Kidney (tissue), 13 donors: ENCODE measurements at regions not wholly inside any gene's neighbourhood (a gene's known extent, or its start where the extent isn't known, plus 50 kb on each side); places are given as distances from the start of the nearest gene placed in this dataset.

Experiments
- DNase-seq, 5 donors: peaks; one replicate each; pipeline ENCODE4 v3.0.0-alpha.2; 2013 to 2020
- FAIRE-seq: peaks from 2 replicates; lab custom pipeline; 2012; peaks lifted over from hg19 to GRCh38; lab: Jason Lieb, UNC
- H3K27ac ChIP-seq, 2 donors: one replicate each; pipeline ENCODE4 v1.7.0; 2013; ENCODE audit warnings: low read depth in 2 of 2, low read length in 2 of 2, inconsistent platforms in 1 of 2
- H3K27me3 ChIP-seq: one replicate; pipeline ENCODE4 v1.7.1; 2013; ENCODE audit warnings: low read length, inconsistent platforms; ENCODE audit not compliant: control insufficient read depth, insufficient read depth
- H3K36me3 ChIP-seq, 3 donors: one replicate each; pipeline versions ENCODE4 v1.7.0 to v1.7.1; 2013; ENCODE audit warnings: low read length in 3 of 3, control low read depth in 1 of 3, inconsistent platforms in 1 of 3; ENCODE audit not compliant: insufficient read depth in 3 of 3, control insufficient read depth in 2 of 3
- H3K4me1 ChIP-seq, 3 donors: one replicate each; pipeline versions ENCODE4 v1.7.0 to v1.7.1; 2013; ENCODE audit warnings: low read length in 3 of 3, inconsistent platforms in 1 of 3, low read depth in 1 of 3; ENCODE audit not compliant: control insufficient read depth in 2 of 3, insufficient read depth in 2 of 3
- H3K4me3 ChIP-seq, 3 donors: one replicate each; pipeline versions ENCODE4 v1.7.0 to v1.8.1; 2013; ENCODE audit warnings: low read length in 3 of 3, control low read depth in 1 of 3, inconsistent platforms in 1 of 3
- H3K9ac ChIP-seq, 3 donors: one replicate each; pipeline versions ENCODE4 v1.7.0 to v1.7.1; 2013; ENCODE audit warnings: low read length in 3 of 3, control low read depth in 1 of 3, inconsistent platforms in 1 of 3
- H3K9me3 ChIP-seq, 3 donors: one replicate each; pipeline versions ENCODE4 v1.7.0 to v1.7.1; 2013; ENCODE audit warnings: low read length in 3 of 3, control low read depth in 1 of 3, inconsistent platforms in 1 of 3; ENCODE audit not compliant: control insufficient read depth in 2 of 3, insufficient read depth in 1 of 3
- intact Hi-C: fragments of 100-400 bp; cut with DNase I; formaldehyde crosslinking; loops from one replicate; pipeline ENCODE4 v1.11.1; 2022
- TF ChIP-seq, protein P1 (sequence below): IDR thresholded peaks from 3 replicates; pipeline ENCODE4 v1.5.1; 2012; ENCODE audit warnings: mild to moderate bottlenecking, moderate library complexity, borderline replicate concordance; ENCODE audit not compliant: insufficient read depth; ENCODE audit errors: extremely low read depth
- donor health status: control.
- donor health status: control.
- donor health status: control.
- donor health status: control.
- donor health status: control.
- donor health status: DM: yes; HTN: yes; CAD: no.
- donor health status: Normal renal cell carcinoma (clear cell type).

GRCh38 chr14:38063711-38064320 lies 143.9 kb upstream of the SSTR1 start:
- FAIRE-seq (no peak), DNase-seq (no peak)
- Histone ChIP-seq H3K36me3 (no peaks in the 10 kb centered on the region), H3K27me3 (no peaks in the 10 kb centered on the region), H3K9me3 (peaks cover 0 to 8% (median 0%) of the 10 kb centered on the region in 3 donors), H3K4me3 (no peak overlapping the region), H3K27ac (no peak overlapping the region), H3K9ac (no peak overlapping the region), H3K4me1 (no peaks in the 10 kb centered on the region)
- intact Hi-C loops: no loop called here
- TF ChIP-seq, protein P1, sequence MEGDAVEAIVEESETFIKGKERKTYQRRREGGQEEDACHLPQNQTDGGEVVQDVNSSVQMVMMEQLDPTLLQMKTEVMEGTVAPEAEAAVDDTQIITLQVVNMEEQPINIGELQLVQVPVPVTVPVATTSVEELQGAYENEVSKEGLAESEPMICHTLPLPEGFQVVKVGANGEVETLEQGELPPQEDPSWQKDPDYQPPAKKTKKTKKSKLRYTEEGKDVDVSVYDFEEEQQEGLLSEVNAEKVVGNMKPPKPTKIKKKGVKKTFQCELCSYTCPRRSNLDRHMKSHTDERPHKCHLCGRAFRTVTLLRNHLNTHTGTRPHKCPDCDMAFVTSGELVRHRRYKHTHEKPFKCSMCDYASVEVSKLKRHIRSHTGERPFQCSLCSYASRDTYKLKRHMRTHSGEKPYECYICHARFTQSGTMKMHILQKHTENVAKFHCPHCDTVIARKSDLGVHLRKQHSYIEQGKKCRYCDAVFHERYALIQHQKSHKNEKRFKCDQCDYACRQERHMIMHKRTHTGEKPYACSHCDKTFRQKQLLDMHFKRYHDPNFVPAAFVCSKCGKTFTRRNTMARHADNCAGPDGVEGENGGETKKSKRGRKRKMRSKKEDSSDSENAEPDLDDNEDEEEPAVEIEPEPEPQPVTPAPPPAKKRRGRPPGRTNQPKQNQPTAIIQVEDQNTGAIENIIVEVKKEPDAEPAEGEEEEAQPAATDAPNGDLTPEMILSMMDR: no peak

DNA sequence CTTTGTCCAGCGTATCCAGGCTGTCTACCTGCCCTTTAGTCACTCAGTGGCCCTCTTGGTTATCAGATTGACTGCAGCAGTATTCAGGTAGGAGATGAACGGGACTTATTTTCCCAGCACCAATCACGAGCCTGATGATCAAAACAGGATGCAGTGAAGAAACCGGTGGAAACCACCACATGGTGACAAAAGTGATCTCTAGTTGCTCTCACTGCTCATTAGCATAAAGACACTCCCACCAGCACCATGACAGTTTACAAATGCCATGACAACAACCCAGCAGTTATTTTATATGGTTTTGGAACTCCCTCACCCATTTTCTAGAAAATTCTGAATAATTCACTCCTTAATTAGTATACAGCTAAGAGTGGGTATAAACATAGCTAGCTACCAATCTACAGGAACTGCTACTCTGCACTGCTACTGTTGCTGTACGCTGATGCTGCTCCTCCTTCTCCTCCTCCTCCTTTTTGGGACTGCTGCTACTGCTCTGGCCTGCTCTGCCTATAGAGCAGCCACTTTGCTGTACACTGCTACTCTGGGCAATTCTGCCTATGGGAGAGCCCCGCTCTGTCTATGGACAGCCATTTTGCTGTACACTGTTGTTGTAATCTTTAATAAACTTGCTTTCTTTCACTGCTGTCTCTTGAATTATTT lies 142.5 kb upstream of the SSTR1 start:
- no peaks in the 10 kb centered on the region for H3K4me1 ChIP-seq
- DNase-seq: no peak

DNA sequence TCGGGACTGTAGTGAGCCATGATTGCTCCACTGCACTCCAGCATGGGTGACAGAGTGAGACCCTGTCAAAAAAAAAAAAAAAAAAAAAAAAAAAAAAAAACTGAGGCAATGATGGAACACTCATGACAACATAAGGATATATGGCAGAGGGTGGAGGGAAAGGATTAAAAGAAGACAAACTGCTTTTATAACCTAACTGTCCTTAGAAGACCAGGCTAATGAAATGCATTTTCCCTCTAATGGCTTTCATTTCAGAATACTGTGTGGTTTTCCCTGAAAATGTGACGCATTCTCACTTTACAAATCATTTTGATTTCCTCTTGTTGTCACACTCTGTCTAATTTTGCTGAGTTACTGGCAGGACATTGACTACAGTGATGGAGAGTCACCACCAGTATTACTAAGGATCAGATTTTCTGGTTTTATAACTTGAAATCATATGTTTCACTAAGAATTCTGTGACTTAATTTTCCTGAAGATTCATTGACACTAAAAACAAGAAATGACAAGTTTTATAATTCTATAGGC lies 137.6 kb upstream of the SSTR1 start:
- Histone ChIP-seq H3K36me3 (no peaks in the 10 kb centered on the region), H3K27me3 (no peaks in the 10 kb centered on the region), H3K9me3 (no peaks in the 10 kb centered on the region), H3K9ac (no peak overlapping the region), H3K27ac (no peak overlapping the region), H3K4me3 (no peak overlapping the region), H3K4me1 (no peaks in the 10 kb centered on the region)
- intact Hi-C loops: no loop called here
- no peak for DNase-seq
- TF ChIP-seq, protein P1: no peak
- no peak for FAIRE-seq

More for the DNA sequence above, 142.5 kb upstream of the SSTR1 start:
- TF ChIP-seq, protein P1: no peak
- H3K36me3 ChIP-seq: no peaks in the 10 kb centered on the region
- no peaks in the 10 kb centered on the region for H3K27me3 ChIP-seq
- peaks cover 0 to 8% (median 0%) of the 10 kb centered on the region in 3 donors for H3K9me3 ChIP-seq
- FAIRE-seq: no peak
- H3K27ac ChIP-seq: no peak overlapping the region
- intact Hi-C loops: no loop called here
- no peak overlapping the region for H3K9ac ChIP-seq
- no peak overlapping the region for H3K4me3 ChIP-seq
